ENCODE measurements at regions not wholly inside any gene's neighbourhood (a gene's known extent, or its start where the extent isn't known, plus 50 kb on each side); places are given as distances from the start of the nearest gene placed in this dataset.

- no peak for TF ChIP-seq CTCF (IDR thresholded peaks at IDR 0.05; ENCODE audit: low read depth, low read length)
- H3K4me3 ChIP-seq (ENCODE audit: low read depth, low read length), result no peak overlapping the region
These were observed 76.3 kb upstream of the SLITRK1 start for GRCh38 chr13:83958531-83958930.

- no peak overlapping the region for H3K4me3 ChIP-seq (ENCODE audit: low read depth, low read length)
- TF ChIP-seq CTCF (IDR thresholded peaks at IDR 0.05; ENCODE audit: low read depth, low read length), result no peak
These were observed 72.7 kb upstream of the SLITRK1 start for GRCh38 chr13:83955011-83955410.

GRCh38 chr13:83953916-83954315 is 71.6 kb upstream of the SLITRK1 start:
- H3K4me3 ChIP-seq (ENCODE audit: low read depth, low read length), result no peak overlapping the region
- no peak for TF ChIP-seq CTCF (IDR thresholded peaks at IDR 0.05; ENCODE audit: low read depth, low read length)

GRCh38 chr13:83950293-83950692 is 68.0 kb upstream of the SLITRK1 start:
- TF ChIP-seq CTCF (IDR thresholded peaks at IDR 0.05; ENCODE audit: low read depth, low read length), result no peak
- H3K4me3 ChIP-seq (ENCODE audit: low read depth, low read length), result no peak overlapping the region

GRCh38 chr13:83943530-83944279 is 61.4 kb upstream of the SLITRK1 start:
- no peak overlapping the region for H3K4me3 ChIP-seq (ENCODE audit: low read depth, low read length)
- no peak for TF ChIP-seq CTCF (IDR thresholded peaks at IDR 0.05; ENCODE audit: low read depth, low read length)

GRCh38 chr13:83941701-83942335 is 59.5 kb upstream of the SLITRK1 start:
- no peak overlapping the region for H3K4me3 ChIP-seq (ENCODE audit: low read depth, low read length)
- TF ChIP-seq CTCF (IDR thresholded peaks at IDR 0.05; ENCODE audit: low read depth, low read length), result no peak

- H3K4me3 ChIP-seq (ENCODE audit: low read depth, low read length), result no peak overlapping the region
- TF ChIP-seq CTCF (IDR thresholded peaks at IDR 0.05; ENCODE audit: low read depth, low read length), result no peak
These were observed 58.5 kb upstream of the SLITRK1 start for GRCh38 chr13:83940742-83941141.
